GM21717 (cell line): ENCODE measurements at regions not wholly inside any gene's neighbourhood (a gene's known extent, or its start where the extent isn't known, plus 50 kb on each side); places are given as distances from the start of the nearest gene placed in this dataset.
A peak's percentile ranks its signal among the peaks of the same experiment; 100 is the strongest.

Experiments used
- ATAC-seq: cut with Tn5 transposase; IDR thresholded peaks from one replicate; pipeline ENCODE4 v1.9.1; 2021; ENCODE audit warnings: mild to moderate bottlenecking, moderate library complexity; ENCODE audit not compliant: unreplicated experiment

DNA sequence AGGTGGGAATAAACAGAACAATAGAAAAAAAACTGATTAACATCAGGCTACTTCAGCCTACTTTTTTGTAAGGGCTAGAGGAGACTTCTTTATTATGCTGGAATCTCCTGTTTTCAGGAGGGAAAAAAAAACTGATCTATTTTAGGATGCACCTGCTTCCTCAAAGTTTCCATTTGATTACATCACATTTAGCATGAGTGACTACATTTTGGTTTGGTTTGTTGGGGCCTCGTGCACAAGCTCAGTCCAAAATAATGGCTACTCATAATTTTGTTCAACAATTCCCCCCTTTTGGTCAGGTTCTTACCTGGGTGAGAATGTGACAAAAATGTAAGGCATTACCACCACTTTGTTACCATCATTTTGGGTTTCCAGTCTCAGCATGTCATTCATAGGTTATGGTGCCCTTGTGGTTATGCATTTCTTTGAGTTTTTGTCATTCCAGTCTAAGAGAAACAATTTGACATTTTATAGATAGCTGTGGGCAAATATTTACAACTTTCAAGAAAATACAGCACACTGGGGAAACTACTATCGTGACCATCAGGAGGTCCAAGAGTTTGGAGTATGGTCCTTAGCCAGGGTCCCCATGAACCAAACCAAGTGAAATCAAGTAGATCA is 93.6 kb upstream of the ATP11B start:
- no peak for ATAC-seq

DNA sequence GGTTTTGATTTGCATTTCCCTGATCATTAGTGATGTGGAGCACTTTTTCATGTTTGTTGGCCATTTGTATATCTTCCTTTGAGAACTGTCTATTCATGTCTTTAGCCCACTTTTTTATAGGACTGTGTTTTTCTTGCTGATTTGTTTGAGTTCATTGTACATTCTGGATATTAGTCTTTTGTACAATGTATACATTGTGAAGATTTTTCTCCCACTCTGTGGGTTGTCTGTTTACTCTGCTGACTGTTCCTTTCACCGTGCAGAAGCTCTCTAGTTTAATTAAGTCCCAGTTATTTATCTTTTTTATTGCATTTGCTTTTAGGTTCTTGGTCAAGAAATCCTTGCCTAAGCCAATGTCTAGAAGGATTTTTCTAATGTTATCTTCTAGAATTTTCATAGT is 91.1 kb upstream of the ATP11B start:
- no peak for ATAC-seq

DNA sequence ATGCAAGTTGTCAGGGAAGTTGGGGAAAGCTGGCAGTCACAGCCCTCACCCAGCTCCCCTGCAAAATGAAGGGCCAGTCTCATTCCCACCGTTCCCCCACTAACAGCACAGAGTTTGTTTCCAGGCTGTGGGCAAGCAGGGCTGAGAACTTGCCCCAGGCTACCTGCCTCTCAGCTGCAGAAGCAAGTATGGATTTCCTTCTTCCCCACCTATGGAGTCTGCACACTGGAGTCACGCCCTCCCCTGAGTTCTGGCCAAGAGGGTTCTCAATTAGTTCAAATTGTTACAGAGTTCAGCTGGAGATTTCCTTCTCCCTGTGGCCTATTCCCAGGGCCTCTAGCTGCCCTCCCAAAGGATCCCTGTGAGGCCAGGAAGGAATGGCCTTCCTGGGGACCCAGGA is 90.1 kb upstream of the ATP11B start:
- no peak for ATAC-seq

DNA sequence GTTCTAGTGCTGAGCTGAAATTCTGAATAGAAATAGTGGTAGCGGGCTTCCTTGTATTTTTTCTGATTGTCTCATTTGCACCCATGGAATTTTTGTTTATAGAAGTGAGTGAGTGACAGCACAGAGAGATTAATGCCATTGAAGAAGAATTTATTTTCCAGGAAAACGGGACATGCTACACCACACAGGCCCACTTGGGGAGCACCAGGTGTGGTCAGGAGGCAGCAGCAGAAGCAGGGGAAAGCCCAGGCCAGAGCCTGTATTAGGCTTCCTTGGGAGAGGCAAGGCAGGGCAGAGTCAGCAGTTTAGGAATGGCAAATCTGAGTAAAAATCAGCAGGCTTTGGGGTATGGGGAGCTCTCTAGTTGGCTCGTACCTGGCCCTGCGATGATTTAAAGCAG is 88.4 kb upstream of the ATP11B start:
- ATAC-seq, result no peak

DNA sequence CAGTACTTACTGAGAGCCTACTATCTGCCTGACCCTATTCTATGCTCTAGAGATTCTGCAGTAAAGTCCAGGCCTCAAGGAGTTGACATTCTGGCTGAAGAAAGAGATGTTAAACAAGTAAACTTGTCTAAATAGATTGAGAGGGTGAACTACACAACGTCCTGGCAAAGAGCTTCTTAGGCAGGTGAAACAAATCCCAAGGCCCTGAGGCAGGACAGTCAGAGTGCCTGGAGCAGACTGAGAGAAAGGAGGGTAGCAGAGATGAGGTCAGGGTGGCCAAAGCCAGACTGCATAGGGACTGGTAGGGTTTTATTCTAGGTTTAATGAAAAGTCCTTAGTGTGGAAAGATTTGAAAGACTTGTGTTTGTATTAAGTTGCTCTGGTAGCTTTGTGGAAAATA is 84.5 kb upstream of the ATP11B start:
- no peak for ATAC-seq

DNA sequence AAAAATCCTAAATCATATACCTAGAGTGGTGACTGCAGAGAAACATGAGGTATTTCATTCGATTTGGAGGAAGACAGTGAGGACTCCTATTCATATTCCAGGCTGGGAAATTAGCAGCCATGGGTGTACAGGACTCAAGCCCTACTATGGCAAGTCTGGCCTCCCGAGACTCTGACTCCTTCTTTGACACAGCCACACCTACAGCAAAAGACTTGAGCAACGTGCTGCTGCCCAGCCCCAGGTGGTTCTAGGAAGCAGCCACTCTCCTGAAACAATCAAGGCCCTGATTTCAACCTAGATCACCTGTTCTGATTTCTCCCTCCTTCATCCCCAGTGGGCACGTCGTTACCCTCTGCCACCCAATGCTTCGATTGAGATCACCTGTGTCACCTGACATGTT is 84.0 kb upstream of the ATP11B start:
- ATAC-seq, result no peak

DNA sequence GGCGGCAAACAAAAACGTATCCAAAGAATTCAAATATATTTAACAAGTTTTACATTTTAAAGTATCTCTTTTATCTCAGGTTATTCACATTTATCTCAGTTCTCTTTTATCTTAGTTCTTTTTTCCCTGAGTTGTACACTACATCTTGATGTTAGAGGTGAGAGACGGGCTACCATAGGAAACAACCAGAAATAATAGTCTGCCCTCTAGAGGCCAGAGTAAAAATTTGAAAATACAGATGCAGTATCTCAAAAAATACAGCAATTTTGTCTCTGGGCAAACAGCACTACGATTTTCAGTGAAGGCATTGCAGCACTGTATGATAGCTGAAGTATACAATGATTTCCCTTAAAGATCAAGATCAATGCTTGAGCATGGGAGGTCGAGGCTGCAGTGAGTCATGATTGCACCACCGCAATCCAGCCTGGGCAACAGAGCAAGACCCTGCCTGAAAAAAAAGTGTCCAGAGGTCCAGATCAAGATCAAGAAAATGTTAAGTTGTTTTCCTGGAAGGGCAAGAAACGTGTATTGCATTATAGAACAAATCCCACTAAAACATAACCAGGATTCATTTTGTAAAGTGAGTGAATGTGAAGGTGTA is 82.6 kb upstream of the ATP11B start:
- ATAC-seq, result peak; percentile 48

DNA sequence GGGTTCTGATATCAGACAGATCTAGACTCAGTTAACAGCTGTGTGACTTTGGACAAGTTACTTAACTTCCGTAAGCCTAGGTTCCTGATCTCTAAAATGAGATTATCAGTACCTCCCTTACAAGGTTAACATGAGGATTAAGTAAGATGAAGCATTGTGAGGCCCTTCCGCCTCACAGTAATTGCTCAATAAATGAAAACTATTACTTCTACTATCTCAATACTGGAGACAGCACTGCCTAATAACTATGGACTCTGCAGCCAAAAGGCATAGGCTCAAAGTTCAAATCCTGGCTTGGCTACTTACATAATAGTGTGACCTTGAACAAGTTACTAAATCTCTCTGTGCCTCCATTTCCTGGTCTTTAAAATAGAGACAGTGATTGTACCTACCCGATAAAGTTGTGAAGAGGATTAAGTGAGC is 82.0 kb upstream of the ATP11B start:
- no peak for ATAC-seq

DNA sequence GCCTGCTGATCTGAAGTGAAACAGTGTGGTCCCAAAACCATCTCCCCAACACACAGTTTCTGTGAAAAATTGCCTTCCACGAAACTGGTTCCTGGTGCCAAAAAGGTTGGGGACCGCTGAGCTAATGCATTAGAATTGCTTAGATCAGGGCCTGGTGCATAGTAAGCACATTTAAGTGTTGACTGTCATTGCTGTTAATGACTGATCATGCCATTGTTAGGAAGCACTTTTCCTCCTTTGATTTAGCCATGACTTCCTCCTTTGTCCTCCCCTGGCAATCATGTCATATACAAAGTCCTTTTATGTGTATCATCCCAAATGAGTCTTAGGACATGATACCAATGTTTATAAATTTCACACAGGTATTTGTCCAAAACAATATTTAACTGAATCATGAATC is 81.5 kb upstream of the ATP11B start:
- ATAC-seq, result no peak

DNA sequence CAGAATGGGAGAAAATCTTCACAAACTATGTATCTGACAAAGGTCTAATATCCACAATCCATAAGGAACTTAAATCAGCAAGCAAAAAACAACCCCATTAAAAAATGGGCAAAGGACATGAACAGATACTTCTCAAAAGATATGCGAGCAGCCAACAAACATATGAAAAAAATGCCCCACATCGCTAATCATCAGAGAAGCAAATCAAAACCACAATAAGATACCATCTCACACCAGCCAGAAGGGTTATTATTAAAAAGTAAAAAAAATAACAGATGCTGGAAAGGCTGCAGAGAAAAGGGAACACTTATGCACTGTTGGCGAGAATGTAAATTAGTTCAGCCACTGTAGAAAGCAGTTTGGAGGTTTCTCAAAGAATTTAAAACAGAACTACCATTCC is 80.2 kb upstream of the ATP11B start:
- ATAC-seq, result no peak

DNA sequence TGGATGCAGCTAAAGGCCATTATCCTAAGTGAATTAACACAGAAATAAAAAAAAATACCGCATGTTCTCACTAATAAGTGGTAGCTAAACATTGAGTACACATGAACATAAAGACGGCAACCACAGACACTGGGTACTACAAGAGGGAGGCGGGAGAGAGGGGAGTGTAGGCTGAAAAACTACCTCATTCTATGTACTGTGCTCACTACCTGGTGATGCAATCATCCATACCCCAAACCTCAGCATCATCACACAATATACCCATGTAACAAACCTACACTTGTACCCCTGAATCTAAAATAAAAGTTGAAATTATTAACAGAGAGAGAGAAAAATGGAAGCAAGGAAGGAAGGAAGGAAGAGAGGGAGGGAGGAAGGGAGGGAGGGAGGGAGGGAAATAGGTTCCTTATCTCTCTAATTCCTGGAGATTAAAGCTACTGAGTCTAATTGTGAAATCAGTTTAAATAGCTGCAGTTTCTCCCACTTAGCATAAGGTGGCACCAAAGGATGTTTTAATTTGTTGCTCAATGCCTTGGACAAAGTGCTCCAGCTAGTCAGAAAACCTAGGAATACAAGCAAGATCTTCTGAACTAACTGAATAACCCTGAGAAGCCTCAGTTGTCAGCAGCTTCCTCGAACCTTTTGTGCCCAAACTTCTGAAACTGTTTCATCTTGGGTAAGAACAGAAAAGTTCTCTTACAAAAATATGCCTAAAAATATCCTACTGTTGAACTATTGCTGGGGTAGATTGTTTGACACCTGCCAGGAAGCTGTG is 79.4 kb upstream of the ATP11B start:
- ATAC-seq, result peak; percentile 54

DNA sequence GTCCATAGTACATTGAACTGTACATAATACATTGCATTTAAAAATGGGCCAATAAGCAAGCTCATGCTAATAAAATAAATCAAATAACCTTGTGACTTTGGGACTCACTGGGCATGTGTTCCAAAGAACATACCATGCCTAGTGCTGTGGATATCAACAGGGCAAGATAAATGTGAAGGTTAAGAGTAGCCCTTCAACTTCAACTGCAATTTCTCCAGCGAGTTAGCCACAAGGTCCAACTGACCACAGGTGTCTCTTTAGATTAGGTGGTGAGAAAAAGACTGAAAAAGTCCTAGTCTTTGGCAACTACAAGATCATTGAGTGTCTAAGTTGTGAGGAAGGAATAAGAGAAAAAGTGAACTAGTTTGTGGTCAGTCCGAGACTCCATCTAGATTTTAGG is 78.3 kb upstream of the ATP11B start:
- ATAC-seq, result no peak

DNA sequence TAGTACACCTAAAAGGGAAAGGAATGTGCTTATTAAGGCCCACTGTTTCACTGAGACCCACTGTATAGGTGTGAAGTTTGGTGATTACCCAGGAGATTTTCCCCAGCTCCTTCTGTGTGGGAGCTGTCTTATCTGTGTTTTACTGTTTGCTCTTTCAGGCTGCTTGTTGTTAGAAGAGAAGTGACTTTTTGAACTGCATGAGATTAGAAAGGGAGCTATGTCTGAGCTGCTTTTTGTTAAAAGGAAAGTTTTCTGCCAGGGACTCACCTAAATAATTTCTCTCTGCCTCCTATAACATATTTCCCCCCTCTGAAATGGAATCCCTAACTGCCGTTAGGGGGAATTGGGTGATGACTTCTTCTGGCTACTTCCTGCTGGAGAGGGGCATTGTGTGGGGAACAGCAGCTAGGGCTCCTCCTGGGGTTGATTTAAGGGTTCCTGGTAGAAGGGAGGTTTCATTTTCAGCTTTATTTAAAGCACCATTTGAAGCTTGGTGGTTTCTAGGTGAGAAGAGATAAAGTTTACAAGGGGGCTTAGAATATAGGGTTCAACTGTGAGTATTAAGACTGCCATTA is 77.1 kb upstream of the ATP11B start:
- ATAC-seq, result peak; percentile 64

DNA sequence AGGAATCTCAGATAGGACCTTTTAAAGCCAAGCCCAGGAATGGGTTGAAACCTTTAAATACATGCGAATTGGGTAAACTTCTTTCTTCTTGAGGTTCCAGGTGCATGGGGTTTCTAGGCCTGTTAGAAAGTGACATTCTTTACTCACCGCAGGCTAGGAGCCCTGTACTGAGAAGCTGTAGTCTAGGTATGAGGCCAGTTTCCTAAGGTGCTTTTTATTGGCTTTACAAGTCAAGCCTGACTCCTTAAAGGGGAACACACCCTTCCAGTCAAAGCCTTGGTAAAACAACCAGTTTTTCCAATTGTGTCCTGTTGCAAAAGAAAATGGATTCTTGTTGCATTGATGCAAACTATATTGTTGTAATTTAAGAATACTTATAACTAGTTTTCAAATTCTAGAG is 76.1 kb upstream of the ATP11B start:
- ATAC-seq, result peak; percentile 88

DNA sequence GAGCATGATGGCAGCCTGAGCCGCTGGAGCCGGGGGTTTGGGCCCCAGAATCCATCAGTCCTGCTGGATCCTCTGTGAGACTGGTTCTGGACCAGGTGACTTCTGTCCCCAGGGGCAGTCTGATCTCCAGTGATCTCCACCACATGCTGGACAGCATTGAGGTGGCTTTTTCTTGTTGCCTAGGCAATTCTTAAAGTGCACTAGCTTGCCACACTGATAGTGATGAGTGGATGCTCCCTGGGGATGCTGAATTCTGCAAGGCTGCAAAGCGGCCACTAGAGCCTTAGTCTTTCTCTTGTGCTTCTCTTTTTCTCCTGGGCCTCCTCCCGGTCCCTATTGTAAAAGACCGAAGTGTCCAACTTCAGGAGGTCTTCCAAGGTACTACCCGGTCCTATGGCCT is 70.4 kb upstream of the ATP11B start:
- no peak for ATAC-seq

DNA sequence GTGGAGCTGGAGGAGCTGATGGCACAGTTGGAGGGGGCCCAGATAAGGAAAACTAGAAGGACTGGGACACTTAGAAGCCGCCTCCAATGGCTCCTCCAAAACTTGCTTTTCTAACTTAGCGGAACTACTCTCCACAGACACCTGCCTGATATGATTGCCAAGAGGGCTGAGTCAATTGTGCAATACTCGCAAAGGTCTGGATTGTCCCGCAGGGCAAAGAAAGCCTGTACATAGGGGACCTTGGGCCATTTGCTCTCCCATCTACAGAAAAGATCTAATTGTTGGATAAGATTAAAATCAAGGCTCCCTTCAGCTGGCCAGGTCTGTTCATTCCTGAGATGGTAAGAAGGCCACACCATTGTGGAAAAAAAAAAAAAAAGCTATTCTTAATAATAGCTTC is 69.7 kb upstream of the ATP11B start:
- no peak for ATAC-seq

DNA sequence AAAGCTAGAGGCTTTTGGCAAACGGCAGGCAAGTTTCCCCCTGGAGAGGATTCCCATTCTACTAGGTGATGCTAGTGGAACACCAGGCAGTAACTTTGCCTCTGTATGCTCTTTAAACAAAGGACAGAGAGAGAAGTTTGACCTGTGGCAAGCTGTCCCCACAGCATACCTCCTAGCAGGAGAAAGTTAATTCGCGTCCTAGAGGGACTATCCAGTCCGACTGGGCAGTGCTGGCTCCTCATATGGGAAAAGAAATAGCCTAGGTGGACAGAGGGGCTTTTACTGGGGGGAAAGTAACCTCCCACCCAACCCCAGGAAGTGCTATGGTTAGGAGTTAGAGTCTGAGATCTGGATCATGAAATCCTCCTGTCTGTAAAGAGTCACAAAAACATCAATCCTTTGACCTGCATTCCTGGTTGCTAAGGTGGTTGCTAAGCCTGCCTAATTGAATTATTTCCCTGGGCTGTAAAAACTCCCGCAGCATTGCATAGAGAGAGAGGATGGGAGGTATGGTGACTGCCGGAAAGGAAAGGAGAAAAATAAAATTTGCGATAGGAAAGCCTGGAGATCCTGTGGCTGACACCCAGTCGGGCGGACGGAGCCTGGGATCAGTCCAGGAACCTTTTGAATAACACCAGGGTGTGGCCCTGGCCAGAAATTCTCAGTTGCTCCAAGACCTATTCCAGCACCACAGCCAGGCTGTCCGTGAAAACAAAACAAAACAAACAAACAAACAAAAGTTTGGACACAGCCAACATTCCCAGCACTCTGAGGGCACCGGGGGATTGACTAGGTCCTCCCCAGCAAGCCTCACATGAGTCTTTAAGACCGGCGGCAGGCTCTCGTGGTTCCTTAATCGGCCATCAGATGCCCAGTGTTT is 67.7 kb upstream of the ATP11B start:
- no peak for ATAC-seq

DNA sequence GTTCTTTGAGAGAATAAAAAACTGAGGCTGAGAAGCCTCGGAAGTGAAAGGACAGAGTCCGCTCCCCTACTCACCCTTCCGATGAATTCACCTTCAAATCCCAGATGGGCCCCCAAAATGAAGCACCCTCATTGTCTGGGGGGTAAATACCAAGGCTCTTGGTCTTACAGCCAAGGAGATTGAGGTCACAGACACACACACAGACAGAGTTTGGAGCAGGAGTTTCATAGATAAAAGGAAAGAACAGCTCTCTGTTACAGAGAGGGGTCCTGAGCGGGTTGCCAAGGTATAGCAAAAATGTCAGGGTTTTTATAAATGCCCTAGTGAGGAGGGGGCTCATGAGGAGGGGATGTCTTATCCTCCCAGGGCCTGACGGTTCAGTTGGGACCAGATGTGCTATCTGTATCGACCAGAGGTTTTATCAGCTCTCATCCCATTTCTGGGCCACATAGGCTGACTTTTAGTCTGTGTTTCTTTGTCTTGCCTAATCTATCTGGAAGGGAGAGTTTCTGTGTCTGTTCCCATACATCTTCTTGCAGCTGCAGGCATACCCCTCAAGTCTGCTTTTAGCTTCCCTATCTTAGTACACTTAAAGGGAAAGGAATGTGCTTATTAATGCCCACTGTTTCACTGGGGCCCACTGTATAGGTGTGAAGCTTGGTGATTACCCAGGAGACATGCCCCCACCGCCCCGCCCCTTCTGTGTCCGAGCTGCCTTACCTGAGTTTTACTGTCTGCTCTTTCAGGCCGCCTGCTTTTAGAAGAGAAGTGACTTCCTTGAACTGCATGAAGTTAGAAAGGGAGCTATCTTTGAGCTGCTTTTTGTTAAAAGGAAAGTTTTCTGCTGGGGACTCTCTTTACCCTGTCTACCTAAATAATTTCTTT is 66.8 kb upstream of the ATP11B start:
- ATAC-seq, result no peak

DNA sequence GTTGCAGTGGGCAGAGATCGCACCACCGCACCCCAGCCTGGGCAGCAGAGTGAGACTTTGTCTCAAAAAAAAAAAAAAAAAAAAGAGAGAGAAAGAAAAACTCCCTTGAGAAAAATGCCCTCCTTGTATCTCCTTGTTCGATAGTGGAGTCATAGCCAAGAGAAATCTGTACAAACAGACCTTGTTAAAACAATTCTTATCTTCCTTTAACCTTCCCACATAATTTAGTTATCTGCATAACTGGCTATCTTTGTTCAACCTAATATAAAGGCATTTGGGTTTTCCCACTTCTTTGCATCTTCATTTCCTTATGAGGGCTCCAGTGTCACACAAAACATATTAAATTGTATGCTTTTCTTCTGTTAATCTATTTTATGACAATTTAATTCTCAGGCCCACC is 65.1 kb upstream of the ATP11B start:
- no peak for ATAC-seq
